Naive thymus-derived CD8-positive, alpha-beta T cell (primary cell): ENCODE measurements at regions not wholly inside any gene's neighbourhood (a gene's known extent, or its start where the extent isn't known, plus 50 kb on each side); places are given as distances from the start of the nearest gene placed in this dataset.

ENCODE experiments used
- ATAC-seq, 2 donors: fragments of 150-1000 bp; cut with Tn5 transposase in 1 of 2; sonication (Bioruptor Pico), chemical (Tn5 transposase) in 1 of 2; 1 replicate in 1 of 2; 2 replicates in 1 of 2; pipeline ENCODE4 v1.10.0; 2021; ENCODE audit warnings: mild to moderate bottlenecking in 2 of 2, moderate library complexity in 2 of 2
- POLR2A ChIA-PET: fragments of 350-600 bp; sonication (Branson Sonifier 250); formaldehyde crosslinking; loops from one replicate; lab custom pipeline; 2021; ENCODE audit warnings: antibody characterized with exemption; lab: Charles Lee
- DNase-seq, 10 donors: peaks; one replicate each; pipeline versions ENCODE4 v3.0.0 to v3.0.0-alpha.2; 2020 to 2022
- H3K27ac Mint-ChIP-seq, 10 donors: one replicate each; pipeline ENCODE4 v1.8.0; 2020 to 2022; ENCODE audit warnings: mild to moderate bottlenecking in 10 of 10, mixed read lengths in 10 of 10, moderate library complexity in 4 of 10, inconsistent platforms in 1 of 10
- H3K27me3 Mint-ChIP-seq, 5 donors: one replicate each; pipeline ENCODE4 v1.8.0; 2021 to 2022; ENCODE audit warnings: mixed read lengths in 5 of 5
- H3K36me3 Mint-ChIP-seq, 3 donors: one replicate each; pipeline ENCODE4 v1.8.0; 2020 to 2022; ENCODE audit warnings: mixed read lengths in 3 of 3, mild to moderate bottlenecking in 2 of 3, inconsistent platforms in 1 of 3
- H3K4me1 Mint-ChIP-seq, 4 donors: one replicate each; pipeline ENCODE4 v1.8.0; 2021 to 2022; ENCODE audit warnings: mixed read lengths in 4 of 4
- H3K4me3 Mint-ChIP-seq, 10 donors: one replicate each; pipeline ENCODE4 v1.8.0; 2020 to 2022; ENCODE audit warnings: mild to moderate bottlenecking in 10 of 10, mixed read lengths in 10 of 10, moderate library complexity in 6 of 10, inconsistent platforms in 1 of 10
- H3K9me3 Mint-ChIP-seq, 9 donors: one replicate each; pipeline ENCODE4 v1.8.0; 2020 to 2022; ENCODE audit warnings: mixed read lengths in 9 of 9, mild to moderate bottlenecking in 3 of 9, inconsistent platforms in 1 of 9, moderate library complexity in 1 of 9

DNA sequence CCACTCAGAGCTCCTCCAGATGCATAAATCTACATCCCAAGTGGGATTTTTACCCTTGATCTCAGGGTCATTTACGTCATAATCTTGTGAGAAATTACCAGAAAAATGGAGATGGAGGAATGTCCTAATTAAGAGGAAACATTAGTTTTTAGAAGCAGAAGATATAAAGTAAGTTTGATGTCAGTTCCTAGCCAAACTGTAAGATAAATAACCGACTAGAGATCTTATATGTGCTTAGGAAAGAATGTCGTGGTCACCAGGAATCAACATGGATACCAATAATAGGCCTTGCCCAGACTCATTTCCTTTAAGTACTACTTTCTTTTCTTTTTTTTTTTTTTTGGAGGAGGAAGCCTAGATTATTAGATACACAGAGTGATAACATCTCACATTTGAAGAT is 186.9 kb downstream of the UTRN start:
- Mint-ChIP-seq H3K27ac (peak overlapping the region in 4 of 10 donors; percentile 10 to 71 (median 61)), H3K4me3 (no peak overlapping the region), H3K27me3 (no peaks in the 10 kb centered on the region), H3K36me3 (peaks cover 0 to 80% (median 17%) of the 10 kb centered on the region in 3 donors), H3K4me1 (peaks cover 17 to 23% (median 22%) of the 10 kb centered on the region in 4 donors), H3K9me3 (no peaks in the 10 kb centered on the region)
- ATAC-seq: no peak
- no peak for DNase-seq
- POLR2A ChIA-PET: no interaction called here

GRCh38 chr6:144474290-144474689 is 189.2 kb downstream of the UTRN start:
- POLR2A ChIA-PET: no interaction called here
- no peak for ATAC-seq
- no peak overlapping the region for H3K4me3 Mint-ChIP-seq
- H3K4me1 Mint-ChIP-seq: peaks cover under 1 to 2% (median 1%) of the 10 kb centered on the region in 4 donors
- H3K9me3 Mint-ChIP-seq: no peaks in the 10 kb centered on the region
- H3K36me3 Mint-ChIP-seq: peaks cover 0 to 83% (median 17%) of the 10 kb centered on the region in 3 donors
- no peak for DNase-seq
- H3K27me3 Mint-ChIP-seq: no peaks in the 10 kb centered on the region
- H3K27ac Mint-ChIP-seq: peak overlapping the region in 3 of 10 donors; percentile 26 to 36 (median 28)

DNA sequence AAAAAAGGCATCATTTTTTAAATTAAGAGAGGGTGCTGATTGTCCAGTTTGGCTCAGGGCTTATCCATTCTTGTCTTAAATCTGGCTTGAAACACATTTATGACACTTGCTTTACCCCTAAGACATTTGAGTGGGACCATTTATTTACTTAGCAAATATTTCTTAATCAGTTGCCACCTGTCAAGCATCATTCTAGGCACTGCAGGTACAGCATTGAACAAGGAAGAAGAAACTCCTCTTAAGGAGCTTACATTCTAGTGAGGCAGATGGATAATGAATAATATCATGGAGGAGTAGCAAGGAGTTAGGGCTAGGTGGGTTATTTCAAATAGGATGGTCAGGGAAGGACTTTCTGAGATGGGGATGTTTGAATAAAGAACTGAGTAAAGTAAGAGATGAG is 189.8 kb downstream of the UTRN start:
- POLR2A ChIA-PET: interaction anchor here (0.9 kb wide), 1 partner anchor 12 kb away, joined by 3 read pairs; no protein-coding TSS in a partner anchor
- H3K4me1 Mint-ChIP-seq: peaks cover 0 to 2% (median 0%) of the 10 kb centered on the region in 4 donors
- H3K9me3 Mint-ChIP-seq: no peaks in the 10 kb centered on the region
- ATAC-seq (no peak), DNase-seq (no peak)
- no peaks in the 10 kb centered on the region for H3K27me3 Mint-ChIP-seq
- H3K27ac Mint-ChIP-seq: peak overlapping the region in 9 of 10 donors; percentile 5 to 93 (median 52)
- no peak overlapping the region for H3K4me3 Mint-ChIP-seq
- peaks cover 5 to 84% (median 17%) of the 10 kb centered on the region in 3 donors for H3K36me3 Mint-ChIP-seq

DNA sequence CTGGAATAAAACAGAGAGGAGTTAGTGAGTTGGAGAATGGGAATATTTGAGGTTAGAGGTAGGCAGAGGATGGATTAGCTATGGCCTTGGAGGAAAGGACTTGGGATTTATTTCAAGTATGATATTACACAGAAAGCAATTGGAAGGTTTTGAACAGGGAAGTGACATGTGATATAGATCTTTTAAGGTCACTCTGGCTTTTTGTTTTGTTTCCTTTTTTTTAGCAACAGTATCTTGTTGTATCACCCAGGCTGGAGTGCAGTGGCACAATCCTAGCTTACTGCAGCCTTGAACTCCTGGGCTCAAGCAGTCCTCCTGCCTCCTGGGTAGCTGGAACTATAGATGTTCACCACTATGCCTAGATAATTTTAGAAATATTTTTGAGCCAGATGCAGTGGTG is 190.3 kb downstream of the UTRN start:
- DNase-seq (no peak), ATAC-seq (no peak)
- Mint-ChIP-seq H3K27ac (peak overlapping the region; percentile 0 to 93 (median 50)), H3K4me1 (peaks cover 0 to 2% (median 0%) of the 10 kb centered on the region in 4 donors), H3K4me3 (no peak overlapping the region), H3K27me3 (no peaks in the 10 kb centered on the region), H3K36me3 (peaks cover 5 to 88% (median 18%) of the 10 kb centered on the region in 3 donors), H3K9me3 (no peaks in the 10 kb centered on the region)
- POLR2A ChIA-PET: interaction anchor here (0.7 to 0.9 kb wide), 2 partner anchors 12 to 378 kb away, joined by 3 to 4 read pairs; no protein-coding TSS in a partner anchor

DNA sequence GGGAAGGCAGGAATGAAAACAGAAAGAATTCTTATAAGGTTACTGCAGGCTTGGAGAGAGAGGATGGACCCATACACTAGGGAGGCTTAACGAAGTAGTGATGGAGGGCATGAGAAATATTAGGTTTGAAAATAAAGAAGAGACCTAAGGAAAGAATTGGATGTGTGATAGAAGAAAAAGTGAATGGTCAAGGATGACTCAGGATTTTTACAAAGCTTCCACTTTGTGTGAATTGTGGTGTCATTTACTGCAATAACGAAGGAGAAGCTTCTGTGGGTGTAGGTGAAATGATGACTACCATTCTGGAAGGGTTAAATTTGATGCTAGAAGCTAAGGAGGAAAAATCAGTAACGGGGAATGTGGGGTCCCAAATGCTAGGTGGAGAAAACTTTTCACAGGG is 191.2 kb downstream of the UTRN start:
- Mint-ChIP-seq H3K27ac (peak overlapping the region in 9 of 10 donors; percentile 14 to 71 (median 49)), H3K4me3 (no peak overlapping the region), H3K9me3 (no peaks in the 10 kb centered on the region), H3K27me3 (no peaks in the 10 kb centered on the region), H3K36me3 (peaks cover 5 to 84% (median 18%) of the 10 kb centered on the region in 3 donors), H3K4me1 (peaks cover 0 to 2% (median 0%) of the 10 kb centered on the region in 4 donors)
- POLR2A ChIA-PET: no interaction called here
- DNase-seq (no peak), ATAC-seq (no peak)

- Mint-ChIP-seq H3K27ac (peak overlapping the region in 6 of 10 donors; percentile 16 to 72 (median 34)), H3K27me3 (no peaks in the 10 kb centered on the region), H3K4me1 (no peaks in the 10 kb centered on the region), H3K4me3 (no peak overlapping the region), H3K36me3 (peaks cover 5 to 82% (median 14%) of the 10 kb centered on the region in 3 donors), H3K9me3 (no peaks in the 10 kb centered on the region)
- no peak for DNase-seq
- ATAC-seq: no peak
- POLR2A ChIA-PET: interaction anchor here (0.6 kb wide), 1 partner anchor 135 kb away, joined by 5 read pairs; no protein-coding TSS in a partner anchor
Measured at GRCh38 chr6:144477396-144477795, 192.3 kb downstream of the UTRN start.

DNA sequence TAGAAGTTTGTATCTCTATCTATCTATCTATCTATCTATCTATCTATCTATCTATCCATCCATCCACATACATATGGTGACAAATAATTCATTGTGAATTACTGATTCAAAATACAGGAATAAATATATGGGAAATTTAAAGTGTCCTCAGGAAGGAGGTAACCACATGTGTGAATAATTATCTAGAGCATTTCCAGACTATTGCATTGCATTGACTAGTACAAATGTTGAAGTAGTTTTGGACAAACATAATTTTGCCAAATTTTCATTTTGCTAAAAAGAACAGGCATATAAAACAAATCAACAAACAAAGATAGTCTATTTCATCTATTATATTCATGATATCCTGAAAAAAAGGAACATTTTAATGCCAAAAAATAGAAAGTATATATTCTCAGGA is 192.7 kb downstream of the UTRN start:
- Mint-ChIP-seq H3K36me3 (peaks cover 5 to 83% (median 18%) of the 10 kb centered on the region in 3 donors), H3K9me3 (no peaks in the 10 kb centered on the region), H3K4me3 (no peak overlapping the region), H3K4me1 (no peaks in the 10 kb centered on the region), H3K27me3 (no peaks in the 10 kb centered on the region), H3K27ac (peak overlapping the region in 5 of 10 donors; percentile 26 to 72 (median 47))
- DNase-seq: no peak
- ATAC-seq: no peak
- POLR2A ChIA-PET: no interaction called here

DNA sequence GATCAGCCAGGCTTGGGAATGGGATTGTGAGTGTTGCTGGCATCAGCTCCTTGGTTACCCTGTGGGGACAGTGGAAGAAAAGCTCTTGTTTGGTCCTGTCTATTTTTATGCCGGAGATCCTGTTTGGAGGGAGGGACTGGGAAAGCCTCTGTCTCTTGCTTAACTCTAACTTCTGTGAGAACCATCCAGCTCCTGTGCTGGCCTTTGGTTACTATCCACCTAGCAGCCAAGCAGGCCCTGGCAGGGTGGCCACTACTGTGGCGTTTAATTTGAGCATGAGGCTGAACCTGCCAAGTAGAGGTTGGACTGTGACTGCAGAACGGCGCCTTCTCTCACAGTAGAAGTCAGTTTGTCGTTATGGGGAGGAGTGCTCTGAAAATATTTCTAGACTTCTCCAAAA is 193.3 kb downstream of the UTRN start:
- POLR2A ChIA-PET: no interaction called here
- DNase-seq (no peak), ATAC-seq (no peak)
- Mint-ChIP-seq H3K4me1 (no peaks in the 10 kb centered on the region), H3K27ac (peak overlapping the region in 9 of 10 donors; percentile 47 to 84 (median 60)), H3K4me3 (no peak overlapping the region), H3K27me3 (no peaks in the 10 kb centered on the region), H3K9me3 (no peaks in the 10 kb centered on the region), H3K36me3 (peaks cover 5 to 81% (median 18%) of the 10 kb centered on the region in 3 donors)

GRCh38 chr6:144479991-144480390 is 194.9 kb downstream of the UTRN start:
- Mint-ChIP-seq H3K27me3 (no peaks in the 10 kb centered on the region), H3K9me3 (no peaks in the 10 kb centered on the region), H3K4me1 (no peaks in the 10 kb centered on the region), H3K36me3 (peaks cover 5 to 74% (median 11%) of the 10 kb centered on the region in 3 donors), H3K27ac (peak overlapping the region in 6 of 10 donors; percentile 45 to 83 (median 51)), H3K4me3 (no peak overlapping the region)
- POLR2A ChIA-PET: interaction anchor here (0.5 kb wide), 1 partner anchor 27 kb away, joined by 5 read pairs; no protein-coding TSS in a partner anchor
- DNase-seq (no peak), ATAC-seq (no peak)

DNA sequence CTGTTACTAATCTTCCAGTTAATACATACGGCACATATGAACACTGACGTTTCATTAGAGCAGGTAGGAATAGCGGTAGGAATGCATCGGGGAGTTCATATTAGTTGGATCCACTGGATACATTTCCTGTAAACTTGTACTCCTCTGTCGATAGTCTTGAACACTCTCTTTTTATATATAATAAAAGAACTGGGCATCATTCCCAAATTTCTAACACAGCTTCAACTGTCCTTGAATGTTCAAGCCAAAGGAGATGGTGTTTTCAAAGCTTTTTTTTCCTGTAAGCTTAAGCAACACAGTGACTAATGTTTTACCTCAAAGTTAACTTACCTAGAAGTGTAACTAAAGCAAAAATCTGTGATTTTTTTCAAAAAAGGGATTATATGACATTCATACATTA is 195.3 kb downstream of the UTRN start:
- H3K9me3 Mint-ChIP-seq: no peaks in the 10 kb centered on the region
- no peak for ATAC-seq
- POLR2A ChIA-PET: no interaction called here
- H3K4me1 Mint-ChIP-seq: peaks cover 0 to 3% (median 0%) of the 10 kb centered on the region in 4 donors
- DNase-seq: no peak
- H3K27me3 Mint-ChIP-seq: no peaks in the 10 kb centered on the region
- peak overlapping the region in 3 of 10 donors; percentile 45 to 72 (median 53) for H3K27ac Mint-ChIP-seq
- H3K36me3 Mint-ChIP-seq: peaks cover 5 to 74% (median 9%) of the 10 kb centered on the region in 3 donors
- H3K4me3 Mint-ChIP-seq: no peak overlapping the region

DNA sequence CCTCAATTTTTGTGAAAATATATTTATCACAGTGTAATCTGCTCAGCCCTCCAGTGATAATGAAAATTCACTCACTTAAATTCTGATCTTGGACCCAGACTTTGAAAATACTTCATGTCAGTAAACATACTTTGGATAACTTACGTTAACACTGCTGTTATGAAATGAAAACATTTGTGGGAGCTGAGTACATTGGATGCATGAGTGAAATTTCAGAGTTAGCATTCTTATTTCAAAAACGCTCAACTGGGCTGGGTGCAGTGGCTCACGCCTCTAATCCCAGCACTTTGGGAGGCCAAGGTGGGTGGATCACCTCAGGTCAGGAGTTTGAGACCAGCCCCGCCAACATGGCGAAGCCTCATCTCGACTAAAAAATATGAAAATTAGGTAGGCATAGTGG is 196.4 kb downstream of the UTRN start:
- Mint-ChIP-seq H3K27ac (peak overlapping the region in 4 of 10 donors; percentile 8 to 78 (median 40)), H3K36me3 (peaks cover 5 to 72% (median 12%) of the 10 kb centered on the region in 3 donors), H3K9me3 (no peaks in the 10 kb centered on the region), H3K4me3 (no peak overlapping the region), H3K27me3 (no peaks in the 10 kb centered on the region), H3K4me1 (peaks cover 0 to 3% (median 0%) of the 10 kb centered on the region in 4 donors)
- ATAC-seq: no peak
- no peak for DNase-seq
- POLR2A ChIA-PET: no interaction called here

DNA sequence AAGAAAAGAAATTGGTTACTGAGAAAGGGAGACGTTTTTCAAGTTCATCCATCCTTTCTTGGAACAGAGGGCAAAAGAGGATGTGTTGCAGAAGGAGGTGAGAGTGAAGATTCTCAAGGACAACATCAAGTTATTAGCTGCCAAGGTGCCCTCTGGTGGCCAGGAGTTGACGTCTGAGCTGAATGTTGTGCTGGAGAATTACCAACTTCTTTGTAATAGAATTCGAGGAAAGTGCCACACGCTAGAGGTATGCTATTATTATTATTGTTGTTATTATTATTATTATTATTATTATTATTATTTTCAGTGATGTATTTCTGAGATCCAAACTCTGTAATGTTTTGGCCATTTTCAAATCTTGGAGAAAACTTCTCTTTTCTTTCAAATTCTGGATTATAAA is 197.0 kb downstream of the UTRN start:
- DNase-seq (peak; percentile 41 to 86 (median 62)), ATAC-seq (peak; percentile 66 to 74)
- H3K9me3 Mint-ChIP-seq: no peaks in the 10 kb centered on the region
- H3K4me1 Mint-ChIP-seq: peaks cover 0 to 3% (median 0%) of the 10 kb centered on the region in 4 donors
- peak overlapping the region in 4 of 10 donors; percentile 6 to 78 (median 56) for H3K27ac Mint-ChIP-seq
- H3K27me3 Mint-ChIP-seq: no peaks in the 10 kb centered on the region
- H3K36me3 Mint-ChIP-seq: peaks cover 5 to 67% (median 12%) of the 10 kb centered on the region in 3 donors
- H3K4me3 Mint-ChIP-seq: no peak overlapping the region
- POLR2A ChIA-PET: interaction anchor here (0.7 kb wide), 1 partner anchor 263 kb away, joined by 7 read pairs; no protein-coding TSS in a partner anchor

- Mint-ChIP-seq H3K27me3 (no peaks in the 10 kb centered on the region), H3K36me3 (peaks cover 6 to 64% (median 20%) of the 10 kb centered on the region in 3 donors), H3K27ac (peak overlapping the region in 2 of 10 donors; percentile 22 to 69), H3K4me3 (no peak overlapping the region), H3K9me3 (no peaks in the 10 kb centered on the region), H3K4me1 (peaks cover 0 to 3% (median 0%) of the 10 kb centered on the region in 4 donors)
- DNase-seq: no peak
- ATAC-seq: no peak
- POLR2A ChIA-PET: no interaction called here
Measured at GRCh38 chr6:144485531-144485930, 200.4 kb downstream of the UTRN start.
